ENCODE measurements at regions not wholly inside any gene's neighbourhood (a gene's known extent, or its start where the extent isn't known, plus 50 kb on each side); places are given as distances from the start of the nearest gene placed in this dataset.

DNA sequence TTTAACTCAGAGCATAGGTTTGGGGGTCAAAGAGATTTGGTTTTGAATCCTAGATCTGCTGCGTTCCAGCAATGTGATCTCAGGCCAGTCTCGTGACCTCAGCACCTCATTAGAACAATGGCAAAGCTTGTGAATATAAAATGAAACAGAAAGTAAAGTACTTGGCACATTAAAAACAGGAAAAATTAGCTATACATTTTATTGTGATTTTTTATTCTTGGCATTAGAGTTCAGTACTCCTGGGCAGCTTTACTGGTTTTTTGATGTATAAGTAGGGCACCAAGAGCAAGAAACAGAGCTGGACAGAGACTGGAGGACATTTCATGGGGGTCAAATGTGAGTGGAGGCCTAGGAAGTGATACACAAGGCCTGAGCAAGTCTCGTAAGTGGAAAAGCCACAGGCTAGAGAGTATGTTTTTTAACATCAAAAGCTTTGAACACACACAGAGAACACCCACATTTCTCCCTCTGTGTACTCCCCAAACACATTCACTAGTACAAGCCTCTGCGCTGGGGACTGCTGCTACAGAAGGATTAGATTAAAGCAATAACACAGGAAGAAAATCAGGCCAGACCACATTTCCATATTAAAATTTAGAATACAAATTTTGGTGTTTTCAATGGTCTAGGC, 157.2 kb upstream of the SLC25A13 start:
- TF ChIP-seq, protein P1, sequence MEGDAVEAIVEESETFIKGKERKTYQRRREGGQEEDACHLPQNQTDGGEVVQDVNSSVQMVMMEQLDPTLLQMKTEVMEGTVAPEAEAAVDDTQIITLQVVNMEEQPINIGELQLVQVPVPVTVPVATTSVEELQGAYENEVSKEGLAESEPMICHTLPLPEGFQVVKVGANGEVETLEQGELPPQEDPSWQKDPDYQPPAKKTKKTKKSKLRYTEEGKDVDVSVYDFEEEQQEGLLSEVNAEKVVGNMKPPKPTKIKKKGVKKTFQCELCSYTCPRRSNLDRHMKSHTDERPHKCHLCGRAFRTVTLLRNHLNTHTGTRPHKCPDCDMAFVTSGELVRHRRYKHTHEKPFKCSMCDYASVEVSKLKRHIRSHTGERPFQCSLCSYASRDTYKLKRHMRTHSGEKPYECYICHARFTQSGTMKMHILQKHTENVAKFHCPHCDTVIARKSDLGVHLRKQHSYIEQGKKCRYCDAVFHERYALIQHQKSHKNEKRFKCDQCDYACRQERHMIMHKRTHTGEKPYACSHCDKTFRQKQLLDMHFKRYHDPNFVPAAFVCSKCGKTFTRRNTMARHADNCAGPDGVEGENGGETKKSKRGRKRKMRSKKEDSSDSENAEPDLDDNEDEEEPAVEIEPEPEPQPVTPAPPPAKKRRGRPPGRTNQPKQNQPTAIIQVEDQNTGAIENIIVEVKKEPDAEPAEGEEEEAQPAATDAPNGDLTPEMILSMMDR (conservative IDR thresholded peaks at IDR 0.05; ENCODE audit: low read depth, low read length): no peak
- no peak for TF ChIP-seq EZH2 (IDR thresholded peaks at IDR 0.05; ENCODE audit: borderline replicate concordance, low read depth, low read length, poor library complexity, severe bottlenecking)
- Histone ChIP-seq H3K36me3 (ENCODE audit: insufficient read depth, low read length, poor library complexity, severe bottlenecking) (no peaks in the 10 kb centered on the region), H3K27ac (ENCODE audit: low read depth, low read length, poor library complexity, severe bottlenecking) (no peak overlapping the region), H3K4me1 (ENCODE audit: insufficient read depth, low read length, poor library complexity, severe bottlenecking) (no peaks in the 10 kb centered on the region), H3K9me3 (ENCODE audit: low read depth, low read length, poor library complexity, severe bottlenecking) (no peaks in the 10 kb centered on the region), H3K27me3 (replicated peaks; ENCODE audit: insufficient read depth, low read depth, low read length, poor library complexity) (no peaks in the 10 kb centered on the region), H3K4me3 (ENCODE audit: low read depth, low read length, poor library complexity, severe bottlenecking) (no peak overlapping the region)
- intact Hi-C loops (cut with micrococcal nuclease; ENCODE audit: unreplicated experiment): no loop called here
- CTCF ChIA-PET: no interaction called here
- POLR2A ChIA-PET (ENCODE audit: low non-redundant PET): no interaction called here
- no peak for DNase-seq (ENCODE audit: low spot score)
- BruUV-seq (replicated peaks): no TSS peak

DNA sequence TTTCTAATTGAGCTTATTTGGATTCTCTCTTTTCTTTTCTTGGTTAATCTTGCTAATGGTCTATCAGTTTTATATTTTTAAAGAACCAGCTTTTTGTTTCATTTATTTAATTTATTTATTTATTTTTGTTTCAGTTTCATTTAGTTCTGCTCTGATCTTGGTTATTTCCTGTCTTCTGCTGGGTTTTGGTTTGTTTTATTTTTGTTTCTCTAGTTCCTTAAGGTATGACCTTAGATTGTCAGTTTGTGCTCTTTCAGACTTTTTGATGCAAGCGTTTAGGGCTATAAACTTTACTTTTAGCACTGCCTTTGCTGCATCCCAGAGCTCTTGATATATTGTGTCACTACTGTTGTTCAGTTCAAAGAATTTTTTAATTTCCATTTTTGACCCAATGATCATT, 149.7 kb upstream of the SLC25A13 start:
- no peaks in the 10 kb centered on the region for H3K9me3 ChIP-seq (ENCODE audit: low read depth, low read length, poor library complexity, severe bottlenecking)
- DNase-seq (ENCODE audit: low spot score): no peak
- no peak overlapping the region for H3K4me3 ChIP-seq (ENCODE audit: low read depth, low read length, poor library complexity, severe bottlenecking)
- no peaks in the 10 kb centered on the region for H3K36me3 ChIP-seq (ENCODE audit: insufficient read depth, low read length, poor library complexity, severe bottlenecking)
- no peaks in the 10 kb centered on the region for H3K4me1 ChIP-seq (ENCODE audit: insufficient read depth, low read length, poor library complexity, severe bottlenecking)
- intact Hi-C loops (cut with micrococcal nuclease; ENCODE audit: unreplicated experiment): no loop called here
- H3K27ac ChIP-seq (ENCODE audit: low read depth, low read length, poor library complexity, severe bottlenecking): no peak overlapping the region
- CTCF ChIA-PET: no interaction called here
- no TSS peak for BruUV-seq (replicated peaks)
- no peak for TF ChIP-seq EZH2 (IDR thresholded peaks at IDR 0.05; ENCODE audit: borderline replicate concordance, low read depth, low read length, poor library complexity, severe bottlenecking)
- TF ChIP-seq, protein P1 (conservative IDR thresholded peaks at IDR 0.05; ENCODE audit: low read depth, low read length): no peak
- no peaks in the 10 kb centered on the region for H3K27me3 ChIP-seq (replicated peaks; ENCODE audit: insufficient read depth, low read depth, low read length, poor library complexity)
- POLR2A ChIA-PET (ENCODE audit: low non-redundant PET): no interaction called here

DNA sequence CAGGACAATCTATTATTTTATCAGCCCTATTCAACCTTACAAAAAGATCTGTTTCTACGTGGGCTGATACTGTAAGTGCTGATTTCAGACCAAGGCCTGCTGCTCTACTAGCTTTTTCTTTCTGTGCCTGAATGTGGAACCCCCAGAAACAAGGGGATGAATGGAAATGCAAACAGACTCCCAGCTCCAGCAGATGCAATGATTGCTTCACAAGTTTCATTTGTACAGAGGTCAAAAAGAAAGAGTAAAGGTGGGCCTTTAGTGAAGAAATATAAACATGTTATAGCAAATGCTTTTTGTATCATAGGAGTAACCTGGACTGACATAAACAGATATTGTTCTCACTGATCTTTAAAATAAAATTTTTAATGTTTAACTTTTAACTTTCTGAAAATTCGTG, 130.2 kb upstream of the SLC25A13 start:
- TF ChIP-seq, protein P1 (conservative IDR thresholded peaks at IDR 0.05; ENCODE audit: low read depth, low read length): no peak
- TF ChIP-seq EZH2 (IDR thresholded peaks at IDR 0.05; ENCODE audit: borderline replicate concordance, low read depth, low read length, poor library complexity, severe bottlenecking): no peak
- no peaks in the 10 kb centered on the region for H3K36me3 ChIP-seq (ENCODE audit: insufficient read depth, low read length, poor library complexity, severe bottlenecking)
- no peaks in the 10 kb centered on the region for H3K9me3 ChIP-seq (ENCODE audit: low read depth, low read length, poor library complexity, severe bottlenecking)
- BruUV-seq (replicated peaks): no TSS peak
- CTCF ChIA-PET: no interaction called here
- no peak overlapping the region for H3K4me3 ChIP-seq (ENCODE audit: low read depth, low read length, poor library complexity, severe bottlenecking)
- intact Hi-C loops (cut with micrococcal nuclease; ENCODE audit: unreplicated experiment): no loop called here
- no peak for DNase-seq (ENCODE audit: low spot score)
- H3K27ac ChIP-seq (ENCODE audit: low read depth, low read length, poor library complexity, severe bottlenecking): no peak overlapping the region
- POLR2A ChIA-PET (ENCODE audit: low non-redundant PET): no interaction called here
- H3K27me3 ChIP-seq (replicated peaks; ENCODE audit: insufficient read depth, low read depth, low read length, poor library complexity): no peaks in the 10 kb centered on the region
- H3K4me1 ChIP-seq (ENCODE audit: insufficient read depth, low read length, poor library complexity, severe bottlenecking): no peaks in the 10 kb centered on the region

Data from A673 (cell line).